ENCODE measurements at regions not wholly inside any gene's neighbourhood (a gene's known extent, or its start where the extent isn't known, plus 50 kb on each side); places are given as distances from the start of the nearest gene placed in this dataset.
A peak's percentile ranks its signal among the peaks of the same experiment; 100 is the strongest.

- no peak for ATAC-seq
- DNase-seq = no peak
- Mint-ChIP-seq H3K4me1 (no peaks in the 10 kb centered on the region), H3K27ac (no peak overlapping the region), H3K9me3 (no peaks in the 10 kb centered on the region), H3K4me3 (no peak overlapping the region), H3K27me3 (ENCODE audit: low read depth in 2 of 2) (peaks cover 0 to 12% of the 10 kb centered on the region in 2 donors), H3K36me3 (no peaks in the 10 kb centered on the region)
- Histone ChIP-seq H3K4me1 (ENCODE audit: control insufficient read depth, insufficient read depth, low read length) (no peaks in the 10 kb centered on the region), H3K27ac (ENCODE audit: low read length) (no peak overlapping the region), H3K9me3 (ENCODE audit: control insufficient read depth, insufficient read depth, low read length) (no peaks in the 10 kb centered on the region), H3K36me3 (ENCODE audit: control insufficient read depth, insufficient read depth, low read length) (no peaks in the 10 kb centered on the region), H3K4me3 (ENCODE audit: low read length) (no peak overlapping the region), H3K27me3 (ENCODE audit: control insufficient read depth, insufficient read depth, low read length) (no peaks in the 10 kb centered on the region)
- WGBS (ENCODE audit: insufficient coverage) = no CpG with 5 or more reads among the region's 2 CpGs
- peak; percentile 34 for TF ChIP-seq CTCF (IDR thresholded peaks at IDR 0.05)
- intact Hi-C loops (cut with micrococcal nuclease) = no loop called here
These were observed 231.2 kb downstream of the ETNK1 start for GRCh38 chr12:22856178-22856577.

GRCh38 chr12:22858849-22859570 lies 234.0 kb downstream of the ETNK1 start:
- intact Hi-C loops (cut with micrococcal nuclease) = no loop called here
- ATAC-seq = no peak
- no peak overlapping the region for H3K4me3 Mint-ChIP-seq

GRCh38 chr12:22860926-22861325 lies 236.0 kb downstream of the ETNK1 start:
- ATAC-seq = no peak
- Mint-ChIP-seq H3K4me3 (no peak overlapping the region), H3K27ac (no peak overlapping the region), H3K27me3 (ENCODE audit: low read depth in 2 of 2) (peaks cover 0 to 9% of the 10 kb centered on the region in 2 donors), H3K4me1 (no peaks in the 10 kb centered on the region), H3K9me3 (no peaks in the 10 kb centered on the region), H3K36me3 (no peaks in the 10 kb centered on the region)
- no peaks in the 10 kb centered on the region for H3K9me3 ChIP-seq (ENCODE audit: control insufficient read depth, insufficient read depth, low read length)
- WGBS (ENCODE audit: insufficient coverage) = 92% methylated on average over 3 of the region's 3 CpGs
- H3K4me3 ChIP-seq (ENCODE audit: low read length) = no peak overlapping the region
- no peak for TF ChIP-seq CTCF (IDR thresholded peaks at IDR 0.05)
- intact Hi-C loops (cut with micrococcal nuclease) = no loop called here
- no peak overlapping the region for H3K27ac ChIP-seq (ENCODE audit: low read length)
- no peaks in the 10 kb centered on the region for H3K27me3 ChIP-seq (ENCODE audit: control insufficient read depth, insufficient read depth, low read length)
- no peak for DNase-seq
- no peaks in the 10 kb centered on the region for H3K4me1 ChIP-seq (ENCODE audit: control insufficient read depth, insufficient read depth, low read length)
- no peaks in the 10 kb centered on the region for H3K36me3 ChIP-seq (ENCODE audit: control insufficient read depth, insufficient read depth, low read length)

More at GRCh38 chr12:22858849-22859570, 234.0 kb downstream of the ETNK1 start:
- 69% methylated on average over 9 of the region's 9 CpGs for WGBS (ENCODE audit: insufficient coverage)
- Histone ChIP-seq H3K27ac (ENCODE audit: low read length) (no peak overlapping the region), H3K4me1 (ENCODE audit: control insufficient read depth, insufficient read depth, low read length) (no peaks in the 10 kb centered on the region), H3K27me3 (ENCODE audit: control insufficient read depth, insufficient read depth, low read length) (no peaks in the 10 kb centered on the region), H3K9me3 (ENCODE audit: control insufficient read depth, insufficient read depth, low read length) (no peaks in the 10 kb centered on the region), H3K4me3 (ENCODE audit: low read length) (no peak overlapping the region), H3K36me3 (ENCODE audit: control insufficient read depth, insufficient read depth, low read length) (no peaks in the 10 kb centered on the region)
- Mint-ChIP-seq H3K4me1 (no peaks in the 10 kb centered on the region), H3K9me3 (no peaks in the 10 kb centered on the region), H3K36me3 (no peaks in the 10 kb centered on the region), H3K27ac (no peak overlapping the region), H3K27me3 (ENCODE audit: low read depth in 2 of 2) (peaks cover 0 to 9% of the 10 kb centered on the region in 2 donors)
- no peak for DNase-seq
- no peak for TF ChIP-seq CTCF (IDR thresholded peaks at IDR 0.05)

GRCh38 chr12:22865822-22866221 lies 240.9 kb downstream of the ETNK1 start:
- Histone ChIP-seq H3K4me1 (ENCODE audit: control insufficient read depth, insufficient read depth, low read length) (no peaks in the 10 kb centered on the region), H3K36me3 (ENCODE audit: control insufficient read depth, insufficient read depth, low read length) (no peaks in the 10 kb centered on the region), H3K27ac (ENCODE audit: low read length) (no peak overlapping the region), H3K9me3 (ENCODE audit: control insufficient read depth, insufficient read depth, low read length) (no peaks in the 10 kb centered on the region), H3K4me3 (ENCODE audit: low read length) (no peak overlapping the region), H3K27me3 (ENCODE audit: control insufficient read depth, insufficient read depth, low read length) (no peaks in the 10 kb centered on the region)
- Mint-ChIP-seq H3K36me3 (no peaks in the 10 kb centered on the region), H3K9me3 (no peaks in the 10 kb centered on the region), H3K27ac (no peak overlapping the region), H3K4me1 (no peaks in the 10 kb centered on the region), H3K4me3 (no peak overlapping the region), H3K27me3 (ENCODE audit: low read depth in 2 of 2) (no peaks in the 10 kb centered on the region)
- intact Hi-C loops (cut with micrococcal nuclease) = no loop called here
- no peak for DNase-seq
- no peak for TF ChIP-seq CTCF (IDR thresholded peaks at IDR 0.05)
- ATAC-seq = no peak
- WGBS (ENCODE audit: insufficient coverage) = 96% methylated on average over 6 of the region's 6 CpGs
